OCI-LY1 (cell line): ENCODE measurements at regions not wholly inside any gene's neighbourhood (a gene's known extent, or its start where the extent isn't known, plus 50 kb on each side); places are given as distances from the start of the nearest gene placed in this dataset.

Experiments used
- EZH2 ChIP-seq: fragments of 200-600 bp; sonication (generic), shearing (Covaris generic); IDR thresholded peaks from 2 replicates; pipeline ENCODE4 v1.8.0; 2017; ENCODE audit warnings: borderline replicate concordance, mixed run types, mild to moderate bottlenecking, antibody characterized with exemption, low read length, moderate library complexity, mixed read lengths
- TF ChIP-seq, protein P1 (sequence below): fragments of 200-600 bp; sonication (generic), shearing (Covaris generic); IDR thresholded peaks from 2 replicates; pipeline ENCODE4 v1.5.1; 2017; ENCODE audit warnings: mild to moderate bottlenecking, antibody characterized with exemption, low read length, moderate library complexity, mixed read lengths

DNA sequence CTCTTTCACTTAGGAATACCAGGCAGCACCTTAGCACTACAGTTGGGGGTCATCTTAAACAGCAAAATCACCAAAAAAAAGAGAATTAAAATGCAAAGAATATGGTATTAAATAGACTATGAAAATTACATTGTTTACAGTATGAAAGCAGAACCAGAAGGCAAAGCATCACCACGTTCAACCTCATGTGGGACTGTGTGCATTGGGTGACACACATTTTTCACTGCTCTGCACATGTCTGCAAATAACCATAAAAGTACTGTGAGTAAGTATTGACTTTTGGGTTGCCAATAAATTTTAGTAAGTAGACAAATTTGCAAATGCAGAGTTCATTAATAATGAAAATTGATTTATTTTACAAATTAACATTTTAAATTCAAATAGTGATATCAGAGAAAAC is 232.1 kb upstream of the ZWINT start:
- TF ChIP-seq, protein P1, sequence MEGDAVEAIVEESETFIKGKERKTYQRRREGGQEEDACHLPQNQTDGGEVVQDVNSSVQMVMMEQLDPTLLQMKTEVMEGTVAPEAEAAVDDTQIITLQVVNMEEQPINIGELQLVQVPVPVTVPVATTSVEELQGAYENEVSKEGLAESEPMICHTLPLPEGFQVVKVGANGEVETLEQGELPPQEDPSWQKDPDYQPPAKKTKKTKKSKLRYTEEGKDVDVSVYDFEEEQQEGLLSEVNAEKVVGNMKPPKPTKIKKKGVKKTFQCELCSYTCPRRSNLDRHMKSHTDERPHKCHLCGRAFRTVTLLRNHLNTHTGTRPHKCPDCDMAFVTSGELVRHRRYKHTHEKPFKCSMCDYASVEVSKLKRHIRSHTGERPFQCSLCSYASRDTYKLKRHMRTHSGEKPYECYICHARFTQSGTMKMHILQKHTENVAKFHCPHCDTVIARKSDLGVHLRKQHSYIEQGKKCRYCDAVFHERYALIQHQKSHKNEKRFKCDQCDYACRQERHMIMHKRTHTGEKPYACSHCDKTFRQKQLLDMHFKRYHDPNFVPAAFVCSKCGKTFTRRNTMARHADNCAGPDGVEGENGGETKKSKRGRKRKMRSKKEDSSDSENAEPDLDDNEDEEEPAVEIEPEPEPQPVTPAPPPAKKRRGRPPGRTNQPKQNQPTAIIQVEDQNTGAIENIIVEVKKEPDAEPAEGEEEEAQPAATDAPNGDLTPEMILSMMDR = no peak
- no peak for TF ChIP-seq EZH2
